ENCODE measurements at regions not wholly inside any gene's neighbourhood (a gene's known extent, or its start where the extent isn't known, plus 50 kb on each side); places are given as distances from the start of the nearest gene placed in this dataset.

DNA sequence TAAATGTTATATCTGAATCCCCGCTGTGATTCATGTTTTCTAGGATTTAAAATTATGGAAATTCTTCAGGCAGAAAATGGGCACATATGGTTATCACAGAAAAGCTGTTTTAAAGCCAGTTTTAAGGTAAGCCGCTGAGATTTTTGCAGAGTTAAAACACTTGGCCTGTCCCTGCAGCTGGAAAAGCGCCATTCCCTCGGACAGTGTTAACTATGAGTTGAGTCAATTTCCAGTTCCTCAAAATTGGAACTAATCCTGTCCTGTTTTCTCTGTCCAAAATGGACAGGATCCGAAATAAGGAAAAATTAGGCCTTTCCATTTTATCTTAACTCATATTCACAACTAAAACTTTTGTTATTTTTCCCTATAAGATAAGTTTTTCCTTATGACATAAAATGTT is 225.2 kb downstream of the SAMD5 start:
- TF ChIP-seq, protein P1, sequence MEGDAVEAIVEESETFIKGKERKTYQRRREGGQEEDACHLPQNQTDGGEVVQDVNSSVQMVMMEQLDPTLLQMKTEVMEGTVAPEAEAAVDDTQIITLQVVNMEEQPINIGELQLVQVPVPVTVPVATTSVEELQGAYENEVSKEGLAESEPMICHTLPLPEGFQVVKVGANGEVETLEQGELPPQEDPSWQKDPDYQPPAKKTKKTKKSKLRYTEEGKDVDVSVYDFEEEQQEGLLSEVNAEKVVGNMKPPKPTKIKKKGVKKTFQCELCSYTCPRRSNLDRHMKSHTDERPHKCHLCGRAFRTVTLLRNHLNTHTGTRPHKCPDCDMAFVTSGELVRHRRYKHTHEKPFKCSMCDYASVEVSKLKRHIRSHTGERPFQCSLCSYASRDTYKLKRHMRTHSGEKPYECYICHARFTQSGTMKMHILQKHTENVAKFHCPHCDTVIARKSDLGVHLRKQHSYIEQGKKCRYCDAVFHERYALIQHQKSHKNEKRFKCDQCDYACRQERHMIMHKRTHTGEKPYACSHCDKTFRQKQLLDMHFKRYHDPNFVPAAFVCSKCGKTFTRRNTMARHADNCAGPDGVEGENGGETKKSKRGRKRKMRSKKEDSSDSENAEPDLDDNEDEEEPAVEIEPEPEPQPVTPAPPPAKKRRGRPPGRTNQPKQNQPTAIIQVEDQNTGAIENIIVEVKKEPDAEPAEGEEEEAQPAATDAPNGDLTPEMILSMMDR (IDR thresholded peaks at IDR 0.05) = no peak
- TF ChIP-seq POLR2A (IDR thresholded peaks at IDR 0.05) = no peak

Data from body of pancreas (tissue), 4 donors.